ENCODE measurements at regions not wholly inside any gene's neighbourhood (a gene's known extent, or its start where the extent isn't known, plus 50 kb on each side); places are given as distances from the start of the nearest gene placed in this dataset.

GRCh38 chr5:66411701-66412100 lies 184.5 kb upstream of the MAST4 start:
- TF ChIP-seq KDM1A (IDR thresholded peaks at IDR 0.05; ENCODE audit: borderline replicate concordance, low read length): no peak
- TF ChIP-seq, protein P1, sequence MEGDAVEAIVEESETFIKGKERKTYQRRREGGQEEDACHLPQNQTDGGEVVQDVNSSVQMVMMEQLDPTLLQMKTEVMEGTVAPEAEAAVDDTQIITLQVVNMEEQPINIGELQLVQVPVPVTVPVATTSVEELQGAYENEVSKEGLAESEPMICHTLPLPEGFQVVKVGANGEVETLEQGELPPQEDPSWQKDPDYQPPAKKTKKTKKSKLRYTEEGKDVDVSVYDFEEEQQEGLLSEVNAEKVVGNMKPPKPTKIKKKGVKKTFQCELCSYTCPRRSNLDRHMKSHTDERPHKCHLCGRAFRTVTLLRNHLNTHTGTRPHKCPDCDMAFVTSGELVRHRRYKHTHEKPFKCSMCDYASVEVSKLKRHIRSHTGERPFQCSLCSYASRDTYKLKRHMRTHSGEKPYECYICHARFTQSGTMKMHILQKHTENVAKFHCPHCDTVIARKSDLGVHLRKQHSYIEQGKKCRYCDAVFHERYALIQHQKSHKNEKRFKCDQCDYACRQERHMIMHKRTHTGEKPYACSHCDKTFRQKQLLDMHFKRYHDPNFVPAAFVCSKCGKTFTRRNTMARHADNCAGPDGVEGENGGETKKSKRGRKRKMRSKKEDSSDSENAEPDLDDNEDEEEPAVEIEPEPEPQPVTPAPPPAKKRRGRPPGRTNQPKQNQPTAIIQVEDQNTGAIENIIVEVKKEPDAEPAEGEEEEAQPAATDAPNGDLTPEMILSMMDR (IDR thresholded peaks at IDR 0.05; ENCODE audit: control extremely low read depth in 1 of 3, insufficient read depth in 1 of 3, low read depth in 1 of 3, low read length in 3 of 3): no peak
- TF ChIP-seq, protein P2, sequence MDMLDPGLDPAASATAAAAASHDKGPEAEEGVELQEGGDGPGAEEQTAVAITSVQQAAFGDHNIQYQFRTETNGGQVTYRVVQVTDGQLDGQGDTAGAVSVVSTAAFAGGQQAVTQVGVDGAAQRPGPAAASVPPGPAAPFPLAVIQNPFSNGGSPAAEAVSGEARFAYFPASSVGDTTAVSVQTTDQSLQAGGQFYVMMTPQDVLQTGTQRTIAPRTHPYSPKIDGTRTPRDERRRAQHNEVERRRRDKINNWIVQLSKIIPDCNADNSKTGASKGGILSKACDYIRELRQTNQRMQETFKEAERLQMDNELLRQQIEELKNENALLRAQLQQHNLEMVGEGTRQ (IDR thresholded peaks at IDR 0.05; ENCODE audit: low read length): no peak
